IMR-90 (cell line): ENCODE measurements at regions not wholly inside any gene's neighbourhood (a gene's known extent, or its start where the extent isn't known, plus 50 kb on each side); places are given as distances from the start of the nearest gene placed in this dataset.
A peak's percentile ranks its signal among the peaks of the same experiment; 100 is the strongest.

Source experiments
- ATAC-seq: fragments of 200-7000 bp; cut with Tn5 transposase; 2 replicates; pipeline ENCODE4 v1.9.1; 2020; ENCODE audit warnings: low read depth, mild to moderate bottlenecking, moderate library complexity
- BruUV-seq: library from RNA; stranded (reverse); fragments of 400-500 nt; replicated peaks from 2 replicates; lab custom pipeline; 2021; lab: Mats Ljungman, UMichigan
- CTCF ChIA-PET: fragments of 300-600 bp; formaldehyde crosslinking; extraction: SDS; loops from one replicate; lab custom pipeline; 2021; ENCODE audit warnings: antibody characterized with exemption; lab: Yijun Ruan, JAX
- POLR2A ChIA-PET: fragments of 300-600 bp; sonication (Branson Sonifier 250); formaldehyde crosslinking; loops from one replicate; lab custom pipeline; 2022; ENCODE audit warnings: antibody characterized with exemption; ENCODE audit not compliant: unreplicated experiment; lab: Charles Lee
- DNase-seq: peaks from one replicate; pipeline ENCODE4 v3.0.0; 2013
- H2AFZ ChIP-seq: replicated peaks from 2 replicates; pipeline ENCODE3; 2013; ENCODE audit warnings: low read length, mild to moderate bottlenecking; ENCODE audit not compliant: poor library complexity
- H2AK5ac ChIP-seq: 2 replicates; pipeline ENCODE4 v1.6.1; 2013; ENCODE audit warnings: low read depth, low read length, inconsistent platforms
- H2AK9ac ChIP-seq: replicated peaks from 2 replicates; pipeline ENCODE3; 2013; ENCODE audit warnings: mild to moderate bottlenecking, low read depth, low read length, moderate library complexity; ENCODE audit not compliant: poor library complexity
- H2BK120ac ChIP-seq: 2 replicates; pipeline ENCODE4 v1.6.1; 2013; ENCODE audit warnings: low read depth, low read length, inconsistent platforms
- H2BK15ac ChIP-seq: 3 replicates; pipeline ENCODE4 v1.6.1; 2013; ENCODE audit warnings: low read depth, low read length, inconsistent platforms
- H2BK20ac ChIP-seq: 2 replicates; pipeline ENCODE4 v1.6.1; 2013; ENCODE audit warnings: low read depth, mild to moderate bottlenecking, inconsistent platforms, low read length, moderate library complexity
- H2BK5ac ChIP-seq: 2 replicates; pipeline ENCODE4 v1.6.1; 2013; ENCODE audit warnings: mild to moderate bottlenecking, low read depth, low read length, inconsistent platforms; ENCODE audit not compliant: poor library complexity, severe bottlenecking
- H3K14ac ChIP-seq: replicated peaks from 2 replicates; pipeline ENCODE4 v1.6.1; 2013; ENCODE audit warnings: low read depth, low read length, inconsistent platforms
- H3K18ac ChIP-seq: 2 replicates; pipeline ENCODE4 v1.6.1; 2013; ENCODE audit warnings: low read depth, low read length, control low read depth
- H3K23ac ChIP-seq: 2 replicates; pipeline ENCODE4 v1.6.1; 2013; ENCODE audit warnings: low read depth, low read length, inconsistent platforms
- H3K27ac ChIP-seq: 2 replicates; pipeline ENCODE4 v1.5.1; 2013; ENCODE audit warnings: mild to moderate bottlenecking, control low read depth, low read length; ENCODE audit not compliant: insufficient read depth
- H3K27me3 ChIP-seq: 2 replicates; pipeline ENCODE4 v1.6.1; 2013; ENCODE audit warnings: low read length; ENCODE audit not compliant: control insufficient read depth, insufficient read depth
- H3K36me3 ChIP-seq: 2 replicates; pipeline ENCODE4 v1.6.1; 2013; ENCODE audit warnings: low read length, mixed read lengths; ENCODE audit not compliant: control insufficient read depth, insufficient read depth
- H3K4ac ChIP-seq: 2 replicates; pipeline ENCODE4 v1.6.1; 2013; ENCODE audit warnings: low read depth, low read length, inconsistent platforms
- H3K4me1 ChIP-seq: 2 replicates; pipeline ENCODE4 v1.6.1; 2013; ENCODE audit warnings: low read length, mixed read lengths; ENCODE audit not compliant: control insufficient read depth, insufficient read depth
- H3K4me2 ChIP-seq: 2 replicates; pipeline ENCODE4 v1.6.1; 2013; ENCODE audit warnings: low read depth, mild to moderate bottlenecking, control low read depth, low read length, moderate library complexity
- H3K4me3 ChIP-seq: 2 replicates; pipeline ENCODE4 v1.5.1; 2013; ENCODE audit warnings: low read depth, mild to moderate bottlenecking, control low read depth, low read length, moderate library complexity; ENCODE audit not compliant: insufficient read depth
- H3K56ac ChIP-seq: 2 replicates; pipeline ENCODE4 v1.6.1; 2013; ENCODE audit warnings: low read length, inconsistent platforms; ENCODE audit not compliant: insufficient read depth; ENCODE audit errors: extremely low read depth
- H3K79me1 ChIP-seq, 2 experiments: 2 replicates each; pipeline ENCODE4 v1.6.1; 2013; ENCODE audit warnings: low read length in 2 of 2, inconsistent platforms in 1 of 2, low read depth in 1 of 2
- H3K9ac ChIP-seq: 2 replicates; pipeline ENCODE4 v1.6.1; 2013; ENCODE audit warnings: low read depth, low read length, control low read depth
- H3K9me1 ChIP-seq: 2 replicates; pipeline ENCODE4 v1.6.1; 2013; ENCODE audit warnings: low read length, inconsistent platforms; ENCODE audit not compliant: insufficient read depth
- H3K9me3 ChIP-seq: 2 replicates; pipeline ENCODE4 v1.6.1; 2013; ENCODE audit warnings: low read length; ENCODE audit not compliant: control insufficient read depth, insufficient read depth
- H4K20me1 ChIP-seq: 2 replicates; pipeline ENCODE4 v1.6.1; 2013; ENCODE audit warnings: low read length, inconsistent platforms; ENCODE audit not compliant: insufficient read depth
- H4K5ac ChIP-seq: 2 replicates; pipeline ENCODE4 v1.6.1; 2013; ENCODE audit warnings: mild to moderate bottlenecking, low read depth, low read length, control low read depth
- H4K8ac ChIP-seq, 2 experiments: 2 replicates each; pipeline ENCODE4 v1.6.1; 2013; ENCODE audit warnings: low read depth in 2 of 2, low read length in 2 of 2, control low read depth in 1 of 2, inconsistent platforms in 1 of 2
- H4K91ac ChIP-seq: 2 replicates; pipeline ENCODE4 v1.6.1; 2013; ENCODE audit warnings: low read depth, low read length, inconsistent platforms; ENCODE audit not compliant: insufficient read depth
- BHLHE40 ChIP-seq: fragments of 150-350 bp; IDR thresholded peaks from 2 replicates; pipeline ENCODE4 v1.6.1; 2016; ENCODE audit warnings: mild to moderate bottlenecking, low read depth, low read length
- CEBPB ChIP-seq: IDR thresholded peaks from 2 replicates; pipeline ENCODE4 v1.6.1; 2012; ENCODE audit warnings: low read depth, low read length, improper control_type of control experiment
- CHD1 ChIP-seq: IDR thresholded peaks from 2 replicates; pipeline ENCODE4 v1.6.1; 2012; ENCODE audit warnings: low read depth, low read length, improper control_type of control experiment
- CTCF ChIP-seq: conservative IDR thresholded peaks from 2 replicates; pipeline ENCODE4 v1.5.1; 2012; ENCODE audit warnings: mild to moderate bottlenecking, low read depth, low read length, improper control_type of control experiment
- ELK1 ChIP-seq: fragments of 150-350 bp; IDR thresholded peaks from 2 replicates; pipeline ENCODE4 v1.6.1; 2016; ENCODE audit warnings: low read depth, mild to moderate bottlenecking, low read length, moderate library complexity, borderline replicate concordance
- FOS ChIP-seq: fragments of 150-350 bp; IDR thresholded peaks from 2 replicates; pipeline ENCODE4 v1.6.1; 2016; ENCODE audit warnings: low read depth, low read length
- MAFK ChIP-seq: IDR thresholded peaks from 2 replicates; pipeline ENCODE4 v1.6.1; 2012; ENCODE audit warnings: low read depth, low read length, improper control_type of control experiment
- MAZ ChIP-seq: IDR thresholded peaks from 2 replicates; pipeline ENCODE4 v1.6.1; 2012; ENCODE audit warnings: low read depth, mild to moderate bottlenecking, low read length, improper control_type of control experiment, moderate library complexity, borderline replicate concordance
- NFE2L2 ChIP-seq: fragments of 150-350 bp; IDR thresholded peaks from 2 replicates; pipeline ENCODE4 v1.6.1; 2016; ENCODE audit warnings: low read depth, mild to moderate bottlenecking, low read length
- POLR2A ChIP-seq: IDR thresholded peaks from 2 replicates; pipeline ENCODE4 v1.6.1; 2012; ENCODE audit warnings: mild to moderate bottlenecking, low read depth, low read length
- RAD21 ChIP-seq: IDR thresholded peaks from 2 replicates; pipeline ENCODE4 v1.6.1; 2012; ENCODE audit warnings: low read length, improper control_type of control experiment
- RCOR1 ChIP-seq: IDR thresholded peaks from 2 replicates; pipeline ENCODE4 v1.6.1; 2012; ENCODE audit warnings: mild to moderate bottlenecking, low read length, improper control_type of control experiment; ENCODE audit not compliant: insufficient replicate concordance
- USF2 ChIP-seq: fragments of 150-350 bp; IDR thresholded peaks from 2 replicates; pipeline ENCODE4 v1.6.1; 2017; ENCODE audit warnings: mild to moderate bottlenecking, antibody characterized with exemption, low read length, low read depth
- WGBS, 2 experiments: methylation state at CpG; one replicate each; pipeline versions ENCODE4 v1.1.5 to v1.1.7; 2013; ENCODE audit warnings: missing lambda C conversion rate in 2 of 2; ENCODE audit not compliant: insufficient read length in 1 of 2; ENCODE audit errors: extremely low coverage in 2 of 2; 5-methylcytosine and 5-hydroxymethylcytosine counted together
- dilution Hi-C: fragments of 300-500 bp; cut with HindIII; formaldehyde crosslinking; loops from one replicate; pipeline ENCODE4 v1.14.3; 2018; ENCODE audit warnings: low sequenced_read_pairs; ENCODE audit not compliant: unreplicated experiment
- in situ Hi-C: fragments of 300-500 bp; cut with MboI; formaldehyde crosslinking; loops from 3 replicates; pipeline ENCODE4 v1.14.3; 2019; ENCODE audit warnings: low sequenced_read_pairs, inconsistent platforms, mixed read lengths
- intact Hi-C: fragments of 100-400 bp; cut with micrococcal nuclease; formaldehyde crosslinking; loops from 2 replicates; pipeline ENCODE4 v1.10.0; 2022

- intact Hi-C loops (no loop called here), in situ Hi-C loops (no loop called here), dilution Hi-C loops (no loop called here)
- Histone ChIP-seq H3K4me1 (no peaks in the 10 kb centered on the region), H2AFZ (no peak overlapping the region), H3K4me2 (no peak overlapping the region), H2BK5ac (no peak overlapping the region), H2BK20ac (no peak overlapping the region), H2AK9ac (no peak overlapping the region), H3K27me3 (no peaks in the 10 kb centered on the region), H3K4me3 (no peak overlapping the region), H4K5ac (no peak overlapping the region), H3K14ac (no peak overlapping the region), H4K20me1 (no peaks in the 10 kb centered on the region), H4K8ac (no peak overlapping the region), H3K9ac (no peak overlapping the region), H3K9me3 (no peaks in the 10 kb centered on the region), H3K18ac (no peak overlapping the region), H2BK15ac (no peak overlapping the region), H3K4ac (no peak overlapping the region), H3K9me1 (no peaks in the 10 kb centered on the region), H3K27ac (no peak overlapping the region), H3K56ac (no peak overlapping the region), H3K79me1 (no peaks in the 10 kb centered on the region), H2AK5ac (no peak overlapping the region), H3K36me3 (no peaks in the 10 kb centered on the region), H3K23ac (no peak overlapping the region), H4K91ac (no peak overlapping the region), H2BK120ac (no peak overlapping the region)
- POLR2A ChIA-PET = no interaction called here
- BruUV-seq = no TSS peak
- peak; percentile 54 for DNase-seq
- TF ChIP-seq BHLHE40 = no peak
- TF ChIP-seq NFE2L2 = no peak
- TF ChIP-seq ELK1 = no peak
- no peak for TF ChIP-seq MAZ
- TF ChIP-seq MAFK = no peak
- no peak for TF ChIP-seq USF2
- no peak for TF ChIP-seq RAD21
- TF ChIP-seq FOS = no peak
- no peak for TF ChIP-seq CTCF
- no peak for TF ChIP-seq CHD1
- no peak for TF ChIP-seq CEBPB
- TF ChIP-seq POLR2A = no peak
- no peak for TF ChIP-seq RCOR1
- WGBS, 2 experiments = no CpG with 5 or more reads among the region's 2 CpGs
- ATAC-seq = peak; percentile 24; the same call in 1 of the 2 replicates
- CTCF ChIA-PET = interaction anchor here (0.8 kb wide), 1 partner anchor 9 kb away, joined by 3 read pairs; no protein-coding TSS in a partner anchor
These were observed 1105.4 kb downstream of the TUSC7 start for GRCh38 chr3:117814975-117815374.
